RKO (cell line): ENCODE measurements at regions not wholly inside any gene's neighbourhood (a gene's known extent, or its start where the extent isn't known, plus 50 kb on each side); places are given as distances from the start of the nearest gene placed in this dataset.
"Not testable (repeated sequence)": the region's sequence is repeated elsewhere in the genome, so short reads cannot be mapped to it uniquely, and the experiment has no call there.

Source experiments
- DNase-seq: peaks from one replicate; pipeline ENCODE4 v3.0.0-alpha.2; 2016; ENCODE audit warnings: low spot score

DNA sequence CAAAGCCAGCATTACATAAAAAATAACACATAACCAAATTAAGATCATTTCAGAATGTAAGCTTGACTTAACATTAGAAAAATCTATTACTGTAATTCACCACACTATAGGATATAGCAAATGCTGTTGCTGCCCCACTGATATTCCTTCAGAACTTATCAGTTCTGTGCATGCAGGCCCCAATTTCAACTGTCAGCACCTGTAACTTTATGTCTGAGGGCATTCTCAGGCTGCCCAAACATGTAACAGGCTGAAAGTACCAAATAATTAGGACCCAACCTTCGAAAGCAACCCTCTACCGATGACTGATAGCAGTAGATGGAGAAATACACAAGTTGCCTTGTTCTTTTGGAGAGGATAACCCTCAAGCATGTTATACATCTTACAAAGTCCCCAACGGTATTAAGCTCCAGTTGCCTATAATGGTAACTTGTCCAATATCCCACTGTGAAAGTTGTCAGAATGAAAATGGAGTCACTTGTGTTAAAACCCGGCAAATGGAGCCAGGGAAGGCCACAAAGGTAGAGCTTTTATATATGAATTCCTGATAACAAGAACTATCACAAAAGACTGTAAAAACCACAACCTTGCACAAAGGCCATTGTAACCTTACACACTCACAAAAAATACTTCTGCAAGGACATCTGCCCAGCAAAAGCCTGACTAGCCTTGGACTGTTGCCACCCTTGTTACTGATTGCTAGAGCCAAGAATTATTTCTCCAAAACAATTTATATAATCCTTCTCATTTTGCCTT is 66.9 kb upstream of the ZNF746 start:
- no peak for DNase-seq

DNA sequence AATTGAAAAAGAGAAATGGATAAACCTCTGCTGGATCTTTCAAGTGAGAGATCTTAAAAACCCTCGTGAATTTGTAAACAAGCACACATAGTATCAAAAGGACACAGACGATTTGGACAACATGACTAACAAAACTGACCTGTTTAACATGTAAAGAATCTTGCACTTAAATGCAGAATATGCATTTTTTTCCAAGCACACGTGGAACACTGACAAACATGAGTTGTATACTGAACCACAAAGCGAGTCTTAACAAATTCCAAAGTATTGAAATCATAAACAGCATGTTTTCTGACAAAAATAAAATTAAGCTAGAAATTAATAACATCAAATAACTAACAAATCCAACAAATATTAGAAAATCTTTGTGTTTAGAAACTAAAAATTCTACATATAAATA is 65.0 kb upstream of the ZNF746 start:
- DNase-seq = no peak

DNA sequence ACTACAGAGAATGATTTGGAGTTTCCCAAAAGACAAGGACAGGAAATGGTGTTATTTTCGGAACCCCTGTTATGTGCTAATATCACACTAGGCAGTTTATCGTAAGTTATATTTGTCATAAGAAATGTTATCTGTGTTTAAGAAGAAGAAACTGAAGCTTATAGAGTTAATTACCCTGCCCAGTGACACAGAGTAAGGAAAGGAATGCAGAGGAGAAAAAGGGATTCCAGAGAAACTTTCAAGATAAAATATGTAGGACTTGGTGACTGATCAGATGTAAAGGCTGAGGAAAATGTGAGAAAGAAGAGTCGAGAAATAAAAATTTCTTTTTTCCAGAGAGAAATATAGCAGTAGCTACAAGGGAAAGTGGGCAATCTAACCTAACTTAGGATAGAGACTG is 63.5 kb upstream of the ZNF746 start:
- no peak for DNase-seq

DNA sequence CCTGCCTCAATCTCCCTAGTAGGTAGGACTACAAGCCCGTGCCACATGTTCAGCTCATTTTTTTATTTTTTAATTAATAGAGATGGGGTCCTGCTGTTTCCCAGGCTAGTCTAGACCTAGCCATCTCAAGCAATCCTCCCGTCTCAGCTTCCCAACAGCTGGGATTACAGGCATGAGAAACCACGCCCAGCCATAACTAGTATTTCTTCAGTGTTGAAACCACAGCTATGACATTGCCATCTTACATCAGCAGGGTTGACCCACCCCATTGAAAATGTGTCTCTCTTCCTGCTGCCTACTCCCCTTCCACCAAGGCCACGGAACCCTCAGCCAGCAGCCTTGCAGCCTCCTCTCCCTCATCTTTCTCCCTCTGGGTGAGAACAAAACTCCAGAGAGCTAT is 62.1 kb upstream of the ZNF746 start:
- no peak for DNase-seq

DNA sequence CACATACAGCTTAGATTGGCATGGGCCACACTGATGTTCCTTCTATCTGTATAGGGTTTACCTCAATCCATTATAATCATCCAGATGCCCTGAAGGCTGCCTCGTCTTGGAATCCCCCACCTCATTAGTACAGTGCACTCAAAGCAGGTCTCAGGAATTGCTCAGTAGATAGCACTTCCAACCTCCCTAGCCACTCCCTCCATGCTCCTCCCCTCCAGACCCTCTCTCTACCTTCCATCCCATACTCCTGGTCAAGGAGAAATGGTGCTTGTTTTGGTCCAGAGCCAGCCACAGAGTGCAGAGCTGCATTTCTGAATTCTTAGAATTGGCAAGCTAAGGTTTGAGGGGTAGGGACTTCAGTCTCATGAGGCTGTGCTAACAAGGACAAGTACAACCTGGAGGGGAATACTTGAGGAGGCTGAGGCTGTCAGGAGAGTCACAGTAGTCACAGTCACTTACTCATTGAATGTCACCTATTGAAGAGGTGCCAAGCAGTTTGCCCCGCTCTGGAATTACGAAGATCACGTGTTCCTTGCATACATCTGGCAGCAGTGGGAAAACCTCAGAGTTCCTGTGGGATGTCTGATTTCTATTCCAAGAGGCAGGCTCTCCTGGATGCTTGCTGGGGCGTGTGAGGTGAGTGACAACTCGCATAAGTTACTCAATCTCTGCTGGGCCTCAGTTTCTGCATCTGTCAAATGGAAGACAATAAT is 60.7 kb upstream of the ZNF746 start:
- peak; percentile 94 for DNase-seq

DNA sequence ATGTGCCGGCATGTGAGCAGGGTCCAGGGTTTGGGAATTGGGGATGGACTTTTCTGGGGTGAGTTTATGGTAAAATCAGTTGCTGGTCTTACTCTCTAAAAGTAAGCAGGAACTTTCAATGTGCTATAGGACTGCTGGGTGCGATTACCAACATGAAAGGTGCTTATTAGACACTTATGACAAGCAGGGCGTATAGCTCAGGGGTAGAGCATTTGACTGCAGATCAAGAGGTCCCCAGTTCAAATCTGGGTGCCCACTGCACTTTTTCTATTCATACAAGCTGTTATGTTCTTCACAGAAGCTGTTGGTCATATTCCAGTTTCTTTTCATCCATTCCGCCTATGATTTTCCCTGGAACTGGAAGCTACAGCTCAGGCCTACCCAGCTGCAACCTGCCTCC is 58.9 kb upstream of the ZNF746 start:
- not testable (repeated sequence) for DNase-seq

DNA sequence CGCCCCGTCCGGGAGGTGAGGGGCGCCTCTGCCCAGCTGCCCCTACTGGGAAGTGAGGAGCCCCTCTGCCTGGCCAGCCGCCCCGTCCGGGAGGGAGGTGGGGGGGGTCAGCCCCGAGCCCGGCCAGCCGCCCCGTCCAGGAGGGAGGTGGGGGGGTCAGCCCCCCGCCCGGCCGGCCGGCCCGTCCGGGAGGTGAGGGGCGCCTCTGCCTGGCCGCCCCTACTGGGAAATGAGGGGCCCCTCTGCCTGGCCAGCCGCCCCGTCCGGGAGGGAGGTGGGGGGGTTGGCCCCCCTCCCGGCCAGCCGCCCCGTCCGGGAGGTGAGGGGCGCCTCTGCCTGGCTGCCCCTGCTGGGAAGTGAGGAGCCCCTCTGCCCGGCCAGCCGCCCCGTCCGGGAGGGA is 57.2 kb upstream of the ZNF746 start:
- not testable (repeated sequence) for DNase-seq

DNA sequence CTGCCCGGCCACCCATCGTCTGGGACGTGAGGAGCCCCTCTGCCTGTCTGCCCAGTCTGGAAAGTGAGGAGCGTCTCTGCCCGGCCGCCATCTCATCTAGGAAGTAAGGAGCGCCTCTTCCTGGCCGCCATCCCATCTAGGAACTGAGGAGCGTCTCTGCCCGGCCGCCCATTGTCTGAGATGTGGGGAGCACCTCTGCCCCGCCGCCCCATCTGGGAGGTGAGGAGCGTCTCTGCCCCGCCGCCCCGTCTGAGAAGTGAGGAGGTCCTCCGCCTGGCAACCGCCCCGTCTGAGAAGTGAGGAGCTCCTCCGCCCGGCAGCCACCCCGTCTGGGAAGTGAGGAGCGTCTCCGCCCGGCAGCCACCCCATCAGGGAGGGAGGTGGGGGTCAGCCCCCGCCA is 56.4 kb upstream of the ZNF746 start:
- not testable (repeated sequence) for DNase-seq

DNA sequence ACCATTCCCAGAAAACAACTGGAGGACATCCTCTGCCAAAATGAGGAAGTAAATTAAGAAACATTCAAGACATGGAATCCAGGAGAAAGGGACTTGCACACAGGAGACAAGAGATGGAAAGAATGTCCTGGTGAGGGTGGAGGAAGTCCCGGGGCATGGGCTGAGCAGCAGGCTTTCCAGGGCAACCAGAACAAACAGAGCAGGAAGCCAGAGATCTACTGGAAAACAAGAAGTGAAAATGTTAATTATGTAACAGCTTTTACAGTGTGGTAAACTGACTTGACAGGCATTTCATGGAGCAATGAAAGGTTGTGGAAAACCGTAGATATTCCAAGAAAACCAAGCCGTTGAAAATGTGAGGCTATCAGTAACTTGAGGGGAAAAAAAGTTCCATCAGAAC is 55.2 kb upstream of the ZNF746 start:
- no peak for DNase-seq
